ENCODE measurements at regions not wholly inside any gene's neighbourhood (a gene's known extent, or its start where the extent isn't known, plus 50 kb on each side); places are given as distances from the start of the nearest gene placed in this dataset.

DNA sequence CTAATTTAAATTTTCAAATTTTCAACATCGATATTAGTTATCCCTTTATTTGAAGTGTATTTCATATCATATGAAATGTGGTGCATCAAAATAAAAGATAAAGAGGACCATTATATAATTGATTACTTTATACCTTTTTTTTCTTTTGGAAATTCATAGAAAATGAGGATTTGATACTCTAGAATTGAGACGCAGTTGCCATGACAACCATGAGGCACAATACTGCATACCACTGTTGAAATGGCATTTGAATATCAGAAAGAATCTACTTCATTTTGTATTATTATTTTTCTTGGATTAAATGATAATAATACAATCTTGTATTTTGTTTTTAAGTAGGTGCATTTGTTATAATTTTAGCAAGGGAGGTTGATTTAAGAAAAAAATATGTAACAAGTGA is 323.1 kb downstream of the PCDH18 start:
- no peak for DNase-seq (ENCODE audit: low spot score)

DNA sequence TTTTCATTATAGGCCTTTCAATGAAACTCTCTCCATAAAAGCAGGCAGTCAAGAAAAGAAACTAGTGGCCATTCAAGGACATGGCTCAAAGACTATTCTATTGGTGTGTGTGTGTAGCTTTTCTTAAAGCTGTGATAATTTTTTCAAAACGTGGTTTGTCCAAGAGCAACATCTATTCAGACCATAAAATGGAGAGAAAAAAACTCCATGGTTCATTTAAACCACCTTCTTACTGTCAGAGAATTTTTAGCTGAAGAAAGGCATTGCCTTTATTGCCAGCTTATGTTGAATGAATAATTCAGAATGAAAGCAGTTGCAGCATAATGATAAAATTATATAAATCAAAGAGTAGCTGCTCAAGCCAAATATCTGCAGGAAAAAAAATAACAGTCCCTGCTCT is 325.5 kb downstream of the PCDH18 start:
- DNase-seq (ENCODE audit: low spot score): no peak

DNA sequence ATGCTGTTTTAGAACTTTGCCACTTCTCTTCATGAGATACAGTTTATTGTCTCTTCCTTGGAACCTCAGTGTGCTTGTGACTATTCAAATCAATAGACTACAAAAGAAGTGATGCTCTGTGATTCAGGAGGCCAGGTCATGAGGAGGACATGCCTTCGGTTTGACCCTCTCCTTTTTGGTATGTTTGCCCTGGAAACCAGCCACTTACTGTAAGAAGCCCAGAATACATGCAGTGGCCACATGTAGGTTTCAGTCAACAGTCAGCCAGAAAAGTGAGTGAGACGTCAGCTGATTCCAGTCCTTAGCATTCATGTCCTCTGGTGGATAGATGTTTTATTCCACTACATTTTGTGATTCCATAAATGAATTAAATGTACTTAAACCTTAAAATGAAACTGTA is 328.7 kb downstream of the PCDH18 start:
- DNase-seq (ENCODE audit: low spot score): no peak

DNA sequence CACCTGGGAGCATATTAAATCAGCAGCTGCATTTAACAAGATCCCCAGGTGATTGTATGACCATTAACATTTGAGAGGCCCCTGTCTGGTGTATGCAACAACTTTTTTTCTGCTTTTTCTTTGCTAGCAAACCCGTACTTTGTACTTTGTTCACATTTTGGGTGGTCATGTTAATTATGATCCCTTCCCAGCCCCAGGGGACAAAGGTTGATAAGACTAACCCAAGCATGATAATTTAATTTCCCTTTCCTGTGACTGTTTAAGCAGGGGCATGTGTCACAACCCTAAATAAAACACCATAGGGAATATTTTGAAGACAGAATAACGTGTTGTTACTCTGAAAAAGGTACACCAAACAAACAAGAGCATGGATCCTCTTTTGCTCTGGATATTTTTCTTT is 332.0 kb downstream of the PCDH18 start:
- no peak for DNase-seq (ENCODE audit: low spot score)

DNA sequence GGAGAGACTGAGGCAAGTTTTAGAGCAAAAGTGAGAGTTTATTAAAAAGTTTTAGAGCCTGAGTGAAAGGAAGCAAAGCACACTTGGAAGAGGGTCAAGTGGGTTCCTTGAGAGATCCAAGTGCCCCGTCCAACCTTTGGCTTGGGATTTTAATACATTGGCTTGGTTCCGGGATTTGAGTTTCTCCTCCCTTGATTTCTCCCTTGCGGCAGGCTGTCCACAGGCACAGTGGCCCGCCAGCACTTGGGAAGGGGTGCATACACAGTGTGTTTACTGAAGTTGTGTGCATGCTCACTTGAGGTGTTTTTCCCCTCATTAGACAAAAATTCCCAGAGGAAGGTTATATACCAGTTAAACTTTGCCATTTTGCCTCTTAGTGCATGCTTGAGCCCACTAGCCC is 333.5 kb downstream of the PCDH18 start:
- DNase-seq (ENCODE audit: low spot score): no peak

DNA sequence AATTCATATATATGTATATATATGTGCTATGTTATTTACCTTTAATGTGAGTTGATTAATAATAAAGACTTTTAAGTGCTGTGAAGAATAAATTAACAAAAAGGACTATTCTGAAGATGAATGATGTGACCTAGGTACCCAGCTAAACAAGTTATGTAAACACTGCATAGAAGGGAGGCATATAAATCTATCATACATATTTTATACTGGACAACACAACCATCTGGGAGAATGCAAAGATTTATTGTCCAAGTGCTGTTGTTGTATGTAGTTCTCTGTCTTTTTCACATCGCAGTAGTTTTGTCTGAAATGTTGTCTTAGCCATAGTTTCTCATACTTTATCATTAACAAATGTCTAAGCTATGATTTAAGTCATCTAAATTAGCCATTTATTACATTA is 337.6 kb downstream of the PCDH18 start:
- DNase-seq (ENCODE audit: low spot score): no peak

DNA sequence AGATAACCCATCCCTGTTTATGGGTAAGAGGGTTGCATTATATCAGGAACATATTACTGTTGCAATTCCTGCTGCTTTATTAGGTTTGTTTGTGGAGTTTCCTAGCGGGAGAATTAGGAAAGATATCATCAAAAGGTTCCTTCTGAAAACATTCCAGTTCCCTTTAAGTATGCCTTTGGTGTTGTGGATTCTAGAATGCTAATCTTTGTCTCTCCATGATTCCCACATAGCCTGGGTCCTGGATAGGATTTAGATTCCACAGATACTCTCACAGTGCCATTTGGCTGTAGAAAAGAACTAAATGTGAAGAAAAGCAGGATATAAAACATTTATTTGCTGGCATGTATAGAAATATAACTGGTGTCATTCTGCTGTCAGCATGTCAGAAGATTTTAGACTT is 338.7 kb downstream of the PCDH18 start:
- no peak for DNase-seq (ENCODE audit: low spot score)

DNA sequence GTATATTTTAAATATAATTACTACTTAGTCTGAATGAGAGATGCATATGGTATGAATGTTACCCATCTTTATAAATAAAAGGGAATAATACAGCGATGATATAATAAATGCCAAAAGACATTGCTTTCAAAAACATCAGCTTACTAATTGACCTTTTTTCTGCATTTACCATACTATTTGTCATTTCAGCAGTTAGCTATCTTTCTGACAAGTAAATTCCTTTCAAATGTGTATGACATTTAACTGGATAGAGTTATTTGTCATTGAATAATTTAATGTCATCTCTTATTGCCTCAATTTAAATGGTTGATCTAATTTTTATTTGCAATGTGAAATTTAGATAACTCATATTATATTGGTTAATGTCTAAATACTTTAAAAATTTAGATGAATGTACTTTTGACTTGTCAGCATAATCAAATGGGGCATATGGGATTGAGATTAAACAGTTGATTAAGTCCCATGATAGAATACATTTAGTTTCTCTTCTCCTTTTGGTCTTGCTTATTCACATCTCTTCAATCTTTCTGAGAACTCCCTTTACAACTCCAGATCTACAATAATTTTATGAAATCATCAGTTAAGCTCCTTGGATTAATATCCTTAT is 350.9 kb downstream of the PCDH18 start:
- no peak for DNase-seq (ENCODE audit: low spot score)

DNA sequence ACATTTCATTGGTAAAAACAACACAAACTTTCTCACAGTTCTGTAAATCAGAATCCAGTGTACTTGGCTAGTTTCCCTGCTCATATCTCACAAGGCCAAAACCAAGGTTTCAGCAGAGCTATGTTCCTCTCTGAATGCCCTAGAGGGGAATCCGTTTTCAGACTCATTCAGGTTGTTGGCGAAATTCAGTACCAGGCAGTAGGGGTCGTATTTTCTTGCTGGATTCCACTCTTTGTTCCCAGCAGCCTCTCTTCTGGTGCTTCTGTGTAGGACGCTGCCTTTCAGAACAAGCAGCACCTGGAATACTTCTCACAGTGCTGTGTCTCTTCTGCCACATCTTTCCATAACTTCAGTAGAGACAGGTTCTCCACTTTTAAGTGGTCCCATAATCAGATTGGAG is 351.9 kb downstream of the PCDH18 start:
- no peak for DNase-seq (ENCODE audit: low spot score)

DNA sequence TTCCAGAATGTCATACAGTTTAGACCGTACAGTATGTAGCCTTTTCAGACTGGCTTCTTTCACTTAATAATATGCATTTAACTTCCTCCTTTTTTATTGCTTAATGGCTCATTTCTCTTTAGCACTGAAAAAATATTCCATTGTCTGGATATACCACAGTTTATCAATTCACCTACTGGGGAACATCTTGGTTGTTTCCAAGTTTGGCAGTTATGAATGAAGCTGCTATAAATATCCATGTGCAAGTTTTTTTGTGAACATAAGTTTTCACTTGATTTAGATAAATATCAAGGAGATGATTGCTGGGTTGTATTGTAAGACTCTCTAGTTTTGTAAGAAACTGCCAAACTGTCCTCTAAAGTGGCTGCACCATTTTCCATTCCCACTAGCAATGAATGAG is 375.5 kb downstream of the PCDH18 start:
- no peak for DNase-seq (ENCODE audit: low spot score)

DNA sequence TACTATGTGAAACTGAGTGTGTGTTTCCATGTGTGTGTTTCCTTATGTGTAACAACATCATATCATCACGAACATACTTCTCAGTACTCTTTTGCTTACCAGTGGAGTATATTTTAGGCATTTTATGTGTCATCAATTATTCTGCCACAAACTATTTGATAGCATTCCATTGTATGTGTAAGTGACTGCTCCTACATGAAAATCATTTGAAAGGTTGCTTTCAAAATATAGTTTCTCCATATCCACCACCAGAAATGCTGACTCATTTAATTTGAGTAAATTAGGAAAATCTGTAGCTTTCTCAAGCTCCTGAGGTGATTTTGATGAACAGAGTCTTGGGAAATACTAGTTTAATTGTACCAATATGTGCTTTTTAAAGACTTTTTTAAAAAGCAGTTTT is 376.2 kb downstream of the PCDH18 start:
- no peak for DNase-seq (ENCODE audit: low spot score)

DNA sequence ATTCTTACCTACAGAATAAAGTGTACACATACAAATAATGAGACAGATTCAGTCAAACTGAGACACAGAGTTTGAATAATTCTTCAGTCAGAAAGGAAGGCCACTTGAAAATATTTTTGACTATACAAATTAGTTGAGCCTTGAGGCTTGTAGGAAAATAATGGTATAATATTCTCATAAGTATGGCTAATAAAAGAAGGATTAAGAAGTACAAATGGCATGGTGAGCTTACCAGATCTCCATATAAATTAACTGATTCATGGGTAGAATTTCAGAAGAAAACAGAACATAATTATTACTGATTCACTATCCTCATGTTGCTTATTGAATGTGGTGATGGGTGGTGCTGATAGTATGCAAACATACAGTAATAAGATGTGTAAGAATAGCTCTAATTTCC is 401.1 kb downstream of the PCDH18 start:
- DNase-seq (ENCODE audit: low spot score): no peak

DNA sequence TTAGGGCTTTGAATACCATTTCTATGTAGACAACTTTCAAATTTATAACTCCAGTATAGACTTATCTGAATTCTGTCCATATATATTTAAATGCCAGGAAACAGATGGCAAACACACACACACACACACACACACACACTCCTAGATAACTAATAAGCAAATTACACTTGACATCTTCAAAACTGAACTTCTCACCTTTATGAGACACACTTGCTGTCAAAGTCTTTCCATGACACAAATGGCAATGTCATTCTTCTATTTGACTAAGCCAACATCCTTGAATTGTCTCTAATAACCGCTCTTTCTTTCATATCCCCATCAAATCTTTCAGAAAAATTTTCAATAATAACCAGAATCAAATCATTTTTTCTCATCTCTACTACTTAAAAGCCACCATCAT is 402.4 kb downstream of the PCDH18 start:
- no peak for DNase-seq (ENCODE audit: low spot score)

DNA sequence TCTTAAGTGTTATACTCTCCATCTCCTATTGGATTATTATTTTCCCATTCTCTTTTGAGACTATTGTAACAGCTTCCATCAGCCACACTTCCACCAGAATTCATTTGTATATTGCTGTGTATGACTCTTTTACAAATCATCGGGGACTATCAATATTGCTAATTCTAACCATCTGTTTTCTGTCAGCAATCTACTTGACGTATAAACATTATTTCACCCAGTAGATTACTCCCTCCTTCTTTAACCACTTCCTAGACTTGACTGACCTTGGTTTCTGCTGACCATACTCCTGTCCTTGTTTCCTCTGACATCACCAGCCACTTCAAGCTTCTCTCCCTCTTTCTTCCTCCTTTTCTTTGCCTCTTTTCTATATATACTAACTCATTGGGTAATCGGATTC is 402.9 kb downstream of the PCDH18 start:
- no peak for DNase-seq (ENCODE audit: low spot score)

DNA sequence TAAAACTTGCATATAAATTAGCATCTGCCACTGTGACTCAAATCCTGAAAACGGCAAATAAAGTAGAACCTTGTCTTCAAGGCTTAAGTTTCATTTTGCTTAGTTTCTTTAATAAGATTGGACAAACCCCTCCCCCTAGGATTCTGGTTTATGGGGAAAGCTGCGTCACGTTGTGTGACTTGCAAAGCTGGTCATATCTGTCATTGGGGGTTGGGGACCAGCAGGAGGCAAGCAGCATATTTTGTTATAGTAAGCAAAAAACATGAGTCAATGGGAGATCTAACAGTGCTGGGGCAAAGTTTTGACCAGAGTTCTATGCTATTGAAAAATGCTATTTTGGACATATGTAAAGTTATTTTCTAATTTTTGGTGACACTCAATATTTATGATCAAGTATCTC is 407.3 kb downstream of the PCDH18 start:
- no peak for DNase-seq (ENCODE audit: low spot score)

DNA sequence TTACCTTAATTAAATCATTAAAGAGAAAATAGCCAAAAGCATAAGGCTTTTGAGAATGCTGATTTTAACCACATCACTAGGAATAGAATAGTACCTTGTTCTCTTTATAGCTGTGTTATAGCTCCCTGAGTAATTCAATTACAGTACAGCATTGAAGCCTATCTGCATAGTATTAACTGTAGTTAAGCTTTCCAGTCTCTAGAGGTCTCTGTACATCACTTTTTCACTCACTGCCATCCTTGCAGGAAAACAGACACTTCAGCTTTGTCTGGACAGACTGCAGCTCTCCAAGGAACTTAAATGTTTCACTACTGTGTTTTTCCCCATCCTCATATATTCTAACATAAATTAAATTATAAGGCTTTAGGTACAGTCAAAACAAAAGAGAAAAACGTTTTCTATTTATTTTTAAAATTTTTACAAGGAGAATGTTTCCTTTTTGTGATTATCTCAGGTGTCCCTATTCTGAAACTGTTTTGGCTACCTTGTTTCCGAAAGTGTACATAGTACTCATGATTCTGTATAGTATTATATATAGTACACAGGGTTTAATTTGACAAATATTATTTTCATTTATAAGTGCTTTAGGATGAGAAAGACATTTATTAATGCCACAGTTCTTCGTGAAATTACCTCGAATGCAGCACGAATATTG is 407.9 kb downstream of the PCDH18 start:
- DNase-seq (ENCODE audit: low spot score): no peak

DNA sequence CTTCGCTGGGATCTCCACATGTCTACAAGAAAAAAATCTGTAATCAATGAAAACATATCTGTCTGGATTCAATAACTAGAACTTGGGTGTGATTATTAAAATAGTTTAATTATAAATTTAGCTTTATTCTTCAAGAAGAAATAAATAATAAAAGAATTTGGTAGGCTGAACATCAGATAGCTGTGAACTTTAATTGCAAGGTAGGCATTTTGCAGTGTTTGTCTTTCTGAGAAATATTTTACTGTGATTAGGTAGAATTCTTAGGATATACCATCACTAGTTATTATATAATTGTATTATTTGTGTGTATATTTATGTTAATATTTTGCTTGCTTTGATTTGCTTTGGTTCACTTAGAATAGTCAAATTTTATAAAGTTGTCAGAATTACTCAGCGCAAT is 409.4 kb downstream of the PCDH18 start:
- DNase-seq (ENCODE audit: low spot score): no peak

DNA sequence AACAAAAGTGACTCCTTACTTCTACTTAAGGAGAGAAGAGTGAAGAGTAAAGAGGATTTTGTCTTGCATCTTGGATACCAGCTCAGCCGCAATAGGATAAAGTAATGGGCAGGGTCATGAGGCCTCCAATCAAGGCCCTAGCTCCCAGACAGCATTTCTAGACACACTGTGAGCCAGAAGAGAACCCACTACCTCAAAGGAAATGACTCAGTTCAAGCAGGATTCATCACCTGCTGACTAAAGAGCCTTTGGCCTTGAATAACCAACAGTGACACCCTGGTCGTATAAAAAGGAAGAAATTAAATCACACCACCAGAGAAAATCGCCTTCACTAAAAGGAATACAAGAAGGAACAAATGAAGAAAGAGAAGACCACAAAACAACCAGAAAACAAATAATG is 416.1 kb downstream of the PCDH18 start:
- DNase-seq (ENCODE audit: low spot score): no peak

DNA sequence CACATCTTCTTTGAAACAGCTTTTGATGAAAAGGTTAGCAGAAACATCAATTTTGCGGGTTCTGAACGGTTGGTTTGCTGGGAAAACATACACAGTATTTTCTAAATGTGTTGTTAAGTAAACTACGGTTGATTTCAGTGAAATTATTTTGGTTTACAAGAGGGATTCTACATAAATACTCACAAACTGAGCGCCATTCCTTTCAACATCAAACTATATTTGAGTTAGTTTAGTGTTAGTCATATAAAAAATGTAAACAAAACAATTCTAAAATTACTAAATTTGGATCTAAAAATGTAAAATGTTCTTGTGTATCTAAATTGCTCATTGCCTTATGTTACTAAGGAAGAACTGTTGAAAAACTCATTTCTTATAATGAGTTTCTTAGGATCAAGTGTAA is 425.6 kb downstream of the PCDH18 start:
- DNase-seq (ENCODE audit: low spot score): no peak

DNA sequence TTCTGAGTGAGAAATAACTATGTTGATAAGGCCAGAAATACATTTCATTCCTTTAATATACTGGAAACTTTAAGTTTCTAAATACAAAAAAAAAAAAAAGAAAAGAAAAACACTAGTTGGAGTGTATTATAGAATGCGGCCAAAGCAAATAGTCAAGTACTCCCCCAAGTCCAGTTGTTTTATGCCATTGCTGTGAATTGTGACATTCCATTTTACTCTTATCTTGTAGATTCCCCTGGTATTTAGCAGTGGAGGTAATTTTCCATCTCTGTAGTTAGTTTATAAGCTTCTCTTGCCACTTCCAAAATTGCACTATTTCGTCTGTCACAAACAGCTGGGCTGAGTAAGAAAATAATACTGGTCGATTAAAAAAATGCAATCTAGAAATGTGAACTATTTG is 426.0 kb downstream of the PCDH18 start:
- DNase-seq (ENCODE audit: low spot score): no peak

DNA sequence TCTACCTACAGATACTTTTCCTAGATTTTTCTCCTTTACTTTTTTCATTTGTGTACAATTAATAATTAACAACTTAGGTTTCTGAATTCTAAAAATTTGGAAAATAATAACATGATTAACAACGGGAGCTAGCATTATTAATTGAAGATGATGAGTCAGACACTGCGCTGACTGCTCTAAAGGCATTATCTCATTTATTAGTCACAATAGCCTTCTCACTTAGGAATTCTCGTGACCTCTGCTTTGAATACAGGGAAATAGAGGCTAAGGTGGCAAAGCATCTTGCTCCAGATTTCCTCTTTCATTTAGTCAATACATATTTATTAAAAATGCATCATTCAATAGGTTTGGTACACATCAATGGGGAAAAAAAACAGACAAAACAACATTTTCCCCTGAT is 441.3 kb downstream of the PCDH18 start:
- no peak for DNase-seq (ENCODE audit: low spot score)

DNA sequence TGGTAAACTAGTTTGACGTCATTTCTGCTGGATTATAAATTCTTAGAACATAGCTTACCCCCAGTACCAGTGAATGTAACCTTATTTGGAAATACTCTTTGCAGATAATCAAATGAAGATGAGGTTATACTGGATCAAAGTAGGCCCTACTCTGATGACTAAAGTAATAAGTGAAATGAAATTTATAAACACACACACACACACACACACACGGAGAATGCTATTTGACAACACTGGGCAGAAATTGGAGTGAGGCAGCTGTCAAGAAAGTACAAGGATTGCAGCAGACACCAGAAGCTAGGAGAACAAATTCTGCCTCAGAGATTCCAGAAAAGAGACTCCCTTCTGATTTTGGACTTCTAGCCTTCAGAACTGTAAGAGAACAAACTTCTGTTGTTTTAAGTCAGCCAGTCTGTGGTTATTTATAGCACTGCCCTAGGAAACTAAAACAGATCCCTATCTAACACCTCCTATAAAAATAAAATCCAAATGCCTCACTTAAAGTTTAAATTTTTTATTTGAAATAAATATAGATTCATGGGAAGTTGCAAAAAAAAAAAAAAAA is 448.6 kb downstream of the PCDH18 start:
- no peak for DNase-seq (ENCODE audit: low spot score)

DNA sequence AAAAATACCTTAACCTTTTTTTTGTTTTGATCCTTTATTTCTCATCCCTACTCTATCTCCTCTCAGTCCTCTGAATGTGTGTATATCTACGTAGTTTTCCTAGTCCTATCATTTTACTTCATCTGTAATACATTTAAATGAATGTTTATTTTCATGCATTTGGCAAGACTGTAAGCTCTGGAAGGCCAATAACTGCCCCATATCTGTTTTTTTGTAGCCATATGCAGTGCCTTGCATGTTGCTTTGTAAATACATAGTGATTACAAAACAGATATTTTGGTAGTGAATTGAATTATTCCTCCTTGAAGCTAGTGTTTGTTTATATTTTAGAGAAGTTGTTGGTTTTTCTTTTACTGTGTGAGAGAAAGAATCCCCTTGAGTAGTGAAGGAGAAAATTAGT is 450.2 kb downstream of the PCDH18 start:
- no peak for DNase-seq (ENCODE audit: low spot score)
